ENCODE measurements at regions not wholly inside any gene's neighbourhood (a gene's known extent, or its start where the extent isn't known, plus 50 kb on each side); places are given as distances from the start of the nearest gene placed in this dataset.
A peak's percentile ranks its signal among the peaks of the same experiment; 100 is the strongest.

DNA sequence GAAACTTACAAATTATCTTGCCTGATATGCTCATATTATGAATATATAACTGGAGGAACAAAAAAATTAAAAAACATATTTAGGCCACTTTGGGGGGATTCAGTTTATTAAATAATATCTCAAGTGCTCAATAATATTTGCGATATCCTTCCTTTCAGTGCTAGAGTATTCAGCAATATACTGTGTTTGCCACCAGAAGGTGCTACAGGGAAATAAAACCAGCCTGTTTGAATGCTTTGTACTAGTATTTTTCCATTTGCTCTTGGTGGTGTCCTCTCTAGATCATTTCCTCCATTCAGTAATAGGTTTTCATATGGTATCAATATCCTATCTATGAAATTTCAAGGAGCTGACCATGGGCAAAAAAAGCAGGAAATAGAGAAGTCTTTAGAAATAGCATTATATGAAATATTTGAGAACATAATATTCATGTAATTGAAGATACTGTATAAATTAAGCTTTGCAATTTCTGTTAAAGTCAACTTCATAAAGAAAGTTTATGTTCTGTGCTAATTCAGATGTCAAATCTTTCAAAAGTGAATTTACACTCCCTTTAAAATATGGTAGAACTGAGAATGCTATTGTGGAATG is 106.2 kb upstream of the NAV3 start:
- Histone ChIP-seq H3K9me3 (ENCODE audit: low read depth, low read length) (no peaks in the 10 kb centered on the region), H3K4me3 (ENCODE audit: insufficient read depth, low read length) (no peak overlapping the region), H3K36me3 (ENCODE audit: insufficient read depth, low read length) (no peaks in the 10 kb centered on the region), H2AFZ (ENCODE audit: low read length) (no peak overlapping the region), H4K20me1 (ENCODE audit: insufficient read depth, low read length) (no peaks in the 10 kb centered on the region), H3K79me2 (ENCODE audit: insufficient read depth, low read length) (no peaks in the 10 kb centered on the region), H3K27me3 (ENCODE audit: insufficient read depth, low read length) (no peaks in the 10 kb centered on the region), H3K4me2 (ENCODE audit: insufficient read depth, low read length) (no peak overlapping the region), H3K27ac (ENCODE audit: low read depth, low read length) (no peak overlapping the region), H3K4me1 (ENCODE audit: insufficient read depth, low read length) (no peaks in the 10 kb centered on the region)
- DNase-seq (ENCODE audit: insufficient read length, low spot score, missing footprints) = no peak
- TF ChIP-seq, protein P1, sequence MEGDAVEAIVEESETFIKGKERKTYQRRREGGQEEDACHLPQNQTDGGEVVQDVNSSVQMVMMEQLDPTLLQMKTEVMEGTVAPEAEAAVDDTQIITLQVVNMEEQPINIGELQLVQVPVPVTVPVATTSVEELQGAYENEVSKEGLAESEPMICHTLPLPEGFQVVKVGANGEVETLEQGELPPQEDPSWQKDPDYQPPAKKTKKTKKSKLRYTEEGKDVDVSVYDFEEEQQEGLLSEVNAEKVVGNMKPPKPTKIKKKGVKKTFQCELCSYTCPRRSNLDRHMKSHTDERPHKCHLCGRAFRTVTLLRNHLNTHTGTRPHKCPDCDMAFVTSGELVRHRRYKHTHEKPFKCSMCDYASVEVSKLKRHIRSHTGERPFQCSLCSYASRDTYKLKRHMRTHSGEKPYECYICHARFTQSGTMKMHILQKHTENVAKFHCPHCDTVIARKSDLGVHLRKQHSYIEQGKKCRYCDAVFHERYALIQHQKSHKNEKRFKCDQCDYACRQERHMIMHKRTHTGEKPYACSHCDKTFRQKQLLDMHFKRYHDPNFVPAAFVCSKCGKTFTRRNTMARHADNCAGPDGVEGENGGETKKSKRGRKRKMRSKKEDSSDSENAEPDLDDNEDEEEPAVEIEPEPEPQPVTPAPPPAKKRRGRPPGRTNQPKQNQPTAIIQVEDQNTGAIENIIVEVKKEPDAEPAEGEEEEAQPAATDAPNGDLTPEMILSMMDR (IDR thresholded peaks at IDR 0.05; ENCODE audit: extremely low read depth, low read depth, low read length) = peak; percentile 75

GRCh38 chr12:77723308-77723707 is 107.4 kb upstream of the NAV3 start:
- H3K9me3 ChIP-seq (ENCODE audit: low read depth, low read length) = no peaks in the 10 kb centered on the region
- H3K4me2 ChIP-seq (ENCODE audit: insufficient read depth, low read length) = no peak overlapping the region
- no peak overlapping the region for H3K27ac ChIP-seq (ENCODE audit: low read depth, low read length)
- no peak overlapping the region for H3K4me3 ChIP-seq (ENCODE audit: insufficient read depth, low read length)
- no peak for DNase-seq (ENCODE audit: insufficient read length, low spot score, missing footprints)
- no peaks in the 10 kb centered on the region for H3K36me3 ChIP-seq (ENCODE audit: insufficient read depth, low read length)
- H4K20me1 ChIP-seq (ENCODE audit: insufficient read depth, low read length) = no peaks in the 10 kb centered on the region
- H3K79me2 ChIP-seq (ENCODE audit: insufficient read depth, low read length) = no peaks in the 10 kb centered on the region
- H2AFZ ChIP-seq (ENCODE audit: low read length) = no peak overlapping the region
- TF ChIP-seq, protein P1 (IDR thresholded peaks at IDR 0.05; ENCODE audit: extremely low read depth, low read depth, low read length) = no peak
- H3K4me1 ChIP-seq (ENCODE audit: insufficient read depth, low read length) = no peaks in the 10 kb centered on the region
- no peaks in the 10 kb centered on the region for H3K27me3 ChIP-seq (ENCODE audit: insufficient read depth, low read length)

DNA sequence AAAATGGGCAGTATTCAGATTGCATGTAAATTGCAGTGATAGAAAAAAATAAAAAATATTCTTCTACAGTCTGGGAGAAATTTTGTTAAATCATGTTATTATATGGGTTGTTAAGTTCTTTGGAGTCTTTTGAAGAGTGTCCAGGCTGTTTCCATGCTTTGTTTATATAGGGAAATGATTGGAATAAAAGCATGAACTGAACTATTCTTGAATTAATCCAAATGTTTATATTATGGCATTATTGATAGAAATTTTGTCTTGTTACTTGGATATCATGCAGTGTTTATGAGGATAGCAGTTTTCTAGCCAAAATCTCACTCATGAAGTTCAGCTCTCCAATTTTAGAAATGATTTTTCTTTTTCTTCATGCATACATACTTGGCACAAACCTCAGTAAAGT is 108.2 kb upstream of the NAV3 start:
- H3K4me2 ChIP-seq (ENCODE audit: insufficient read depth, low read length) = no peak overlapping the region
- no peaks in the 10 kb centered on the region for H3K36me3 ChIP-seq (ENCODE audit: insufficient read depth, low read length)
- no peaks in the 10 kb centered on the region for H3K9me3 ChIP-seq (ENCODE audit: low read depth, low read length)
- H2AFZ ChIP-seq (ENCODE audit: low read length) = no peak overlapping the region
- no peaks in the 10 kb centered on the region for H3K27me3 ChIP-seq (ENCODE audit: insufficient read depth, low read length)
- DNase-seq (ENCODE audit: insufficient read length, low spot score, missing footprints) = no peak
- H3K79me2 ChIP-seq (ENCODE audit: insufficient read depth, low read length) = no peaks in the 10 kb centered on the region
- H3K27ac ChIP-seq (ENCODE audit: low read depth, low read length) = no peak overlapping the region
- TF ChIP-seq, protein P1 (IDR thresholded peaks at IDR 0.05; ENCODE audit: extremely low read depth, low read depth, low read length) = no peak
- no peaks in the 10 kb centered on the region for H4K20me1 ChIP-seq (ENCODE audit: insufficient read depth, low read length)
- H3K4me3 ChIP-seq (ENCODE audit: insufficient read depth, low read length) = no peak overlapping the region
- H3K4me1 ChIP-seq (ENCODE audit: insufficient read depth, low read length) = no peaks in the 10 kb centered on the region

GRCh38 chr12:77720258-77720657 is 110.4 kb upstream of the NAV3 start:
- H3K9me3 ChIP-seq (ENCODE audit: low read depth, low read length) = no peaks in the 10 kb centered on the region
- H3K4me1 ChIP-seq (ENCODE audit: insufficient read depth, low read length) = no peaks in the 10 kb centered on the region
- no peaks in the 10 kb centered on the region for H3K79me2 ChIP-seq (ENCODE audit: insufficient read depth, low read length)
- TF ChIP-seq, protein P1 (IDR thresholded peaks at IDR 0.05; ENCODE audit: extremely low read depth, low read depth, low read length) = peak; percentile 45
- DNase-seq (ENCODE audit: insufficient read length, low spot score, missing footprints) = no peak
- H3K27me3 ChIP-seq (ENCODE audit: insufficient read depth, low read length) = no peaks in the 10 kb centered on the region
- H2AFZ ChIP-seq (ENCODE audit: low read length) = peak overlapping the region; percentile 11
- H3K27ac ChIP-seq (ENCODE audit: low read depth, low read length) = no peak overlapping the region
- no peaks in the 10 kb centered on the region for H3K36me3 ChIP-seq (ENCODE audit: insufficient read depth, low read length)
- no peak overlapping the region for H3K4me2 ChIP-seq (ENCODE audit: insufficient read depth, low read length)
- H3K4me3 ChIP-seq (ENCODE audit: insufficient read depth, low read length) = no peak overlapping the region
- no peaks in the 10 kb centered on the region for H4K20me1 ChIP-seq (ENCODE audit: insufficient read depth, low read length)

All from osteoblast (primary cell).